Fibroblast of peridontal ligament (primary cell): ENCODE measurements at regions not wholly inside any gene's neighbourhood (a gene's known extent, or its start where the extent isn't known, plus 50 kb on each side); places are given as distances from the start of the nearest gene placed in this dataset.

Experiments used
- DNase-seq: peaks from one replicate; pipeline ENCODE4 v3.0.0-alpha.2; 2010; ENCODE audit errors: extremely low read depth

DNA sequence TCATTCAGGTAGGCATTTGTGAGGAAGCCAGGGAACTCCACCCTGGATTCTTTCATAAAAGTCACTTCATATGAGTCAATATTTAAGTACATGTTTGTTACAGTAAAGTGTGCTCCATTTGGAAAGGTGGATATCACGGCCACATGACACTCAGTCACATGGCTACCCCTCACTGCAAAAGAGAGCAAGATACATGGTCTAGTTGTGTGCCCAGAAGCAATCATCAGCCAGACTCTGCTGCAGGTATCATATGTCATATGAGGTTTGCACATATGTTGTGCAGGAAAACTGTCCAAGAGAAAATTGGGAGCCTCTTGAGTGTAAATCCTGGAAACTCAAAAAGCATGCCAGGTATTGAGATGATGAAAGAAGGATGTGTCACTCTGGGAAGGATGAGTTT, 55.0 kb upstream of the NMNAT3 start:
- DNase-seq, result peak; percentile 25

DNA sequence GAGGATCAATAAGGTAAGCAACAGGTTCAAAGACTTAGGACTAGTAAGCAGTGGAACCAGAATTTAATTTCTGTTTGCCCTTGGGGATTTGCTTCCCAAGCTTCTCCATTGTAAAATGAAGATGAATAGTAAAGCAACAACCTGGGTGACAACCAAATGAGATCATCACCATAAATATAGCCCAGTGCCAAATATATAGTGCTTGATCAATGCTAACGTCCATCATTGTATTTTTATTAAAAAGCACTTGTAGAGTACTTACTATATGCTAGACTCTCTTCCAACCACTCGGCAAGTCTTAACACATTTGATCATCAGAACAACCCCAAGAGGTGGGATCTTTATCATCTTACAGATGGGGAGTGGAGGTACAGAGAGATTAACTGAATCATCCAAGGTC, 51.5 kb upstream of the NMNAT3 start:
- DNase-seq, result no peak

DNA sequence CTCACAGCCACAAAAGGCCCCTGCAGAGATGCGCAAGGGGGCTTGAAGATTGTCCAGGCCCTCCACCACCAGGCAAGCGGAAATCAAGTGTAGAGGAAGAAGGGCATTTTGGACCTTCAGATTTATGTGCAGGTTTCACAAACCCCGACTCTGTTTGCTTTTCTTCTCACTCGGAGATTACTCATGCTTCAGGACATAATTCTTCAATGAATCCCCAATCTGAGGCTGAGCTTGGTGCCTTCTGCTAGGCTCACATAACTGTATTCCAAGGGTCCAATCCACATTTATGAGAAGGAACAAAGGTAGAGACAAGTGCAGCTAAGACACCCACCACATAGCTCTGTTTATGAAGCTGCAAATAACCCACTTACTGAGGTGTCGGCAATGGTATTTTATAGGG, 50.6 kb upstream of the NMNAT3 start:
- peak; percentile 8 for DNase-seq
